Coronary artery (tissue), 2 donors: ENCODE measurements at regions not wholly inside any gene's neighbourhood (a gene's known extent, or its start where the extent isn't known, plus 50 kb on each side); places are given as distances from the start of the nearest gene placed in this dataset.
"Not testable (repeated sequence)": the region's sequence is repeated elsewhere in the genome, so short reads cannot be mapped to it uniquely, and the experiment has no call there.

ENCODE experiments used
- DNase-seq: peaks from one replicate; pipeline ENCODE4 v3.0.0-alpha.2; 2017; ENCODE audit warnings: low spot score
- H3K27ac ChIP-seq, 2 donors: fragments of 200-600 bp; sonication (generic); one replicate each; pipeline ENCODE4 v1.5.1; 2016 to 2019
- H3K4me3 ChIP-seq: fragments of 200-600 bp; sonication (generic); 2 replicates; pipeline ENCODE4 v1.5.1; 2016; ENCODE audit warnings: mild to moderate bottlenecking, moderate library complexity
- TF ChIP-seq, protein P1 (sequence below): fragments of 200-600 bp; sonication (generic); IDR thresholded peaks from one replicate; pipeline ENCODE4 v1.5.1; 2019; ENCODE audit warnings: antibody characterized with exemption

DNA sequence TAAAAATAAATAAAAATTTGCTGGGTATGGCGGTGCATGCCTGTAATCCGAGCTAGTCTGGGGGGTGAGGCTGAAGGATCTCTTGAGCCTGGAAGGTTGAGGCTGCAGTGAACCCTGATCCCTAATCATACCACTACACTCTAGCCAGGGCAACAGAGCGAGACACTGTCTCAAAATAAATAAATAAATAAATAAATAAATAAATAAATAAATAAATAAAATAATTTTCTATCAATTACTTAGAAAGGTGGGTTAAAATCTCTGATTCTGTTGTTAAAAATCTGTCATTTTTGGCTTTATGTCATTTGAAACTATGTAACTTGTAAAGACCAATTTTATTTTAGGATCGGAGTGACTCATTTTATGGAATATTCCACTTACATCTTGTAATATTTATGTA, 958.6 kb downstream of the NXPH1 start:
- TF ChIP-seq, protein P1, sequence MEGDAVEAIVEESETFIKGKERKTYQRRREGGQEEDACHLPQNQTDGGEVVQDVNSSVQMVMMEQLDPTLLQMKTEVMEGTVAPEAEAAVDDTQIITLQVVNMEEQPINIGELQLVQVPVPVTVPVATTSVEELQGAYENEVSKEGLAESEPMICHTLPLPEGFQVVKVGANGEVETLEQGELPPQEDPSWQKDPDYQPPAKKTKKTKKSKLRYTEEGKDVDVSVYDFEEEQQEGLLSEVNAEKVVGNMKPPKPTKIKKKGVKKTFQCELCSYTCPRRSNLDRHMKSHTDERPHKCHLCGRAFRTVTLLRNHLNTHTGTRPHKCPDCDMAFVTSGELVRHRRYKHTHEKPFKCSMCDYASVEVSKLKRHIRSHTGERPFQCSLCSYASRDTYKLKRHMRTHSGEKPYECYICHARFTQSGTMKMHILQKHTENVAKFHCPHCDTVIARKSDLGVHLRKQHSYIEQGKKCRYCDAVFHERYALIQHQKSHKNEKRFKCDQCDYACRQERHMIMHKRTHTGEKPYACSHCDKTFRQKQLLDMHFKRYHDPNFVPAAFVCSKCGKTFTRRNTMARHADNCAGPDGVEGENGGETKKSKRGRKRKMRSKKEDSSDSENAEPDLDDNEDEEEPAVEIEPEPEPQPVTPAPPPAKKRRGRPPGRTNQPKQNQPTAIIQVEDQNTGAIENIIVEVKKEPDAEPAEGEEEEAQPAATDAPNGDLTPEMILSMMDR, result no peak
- no peak for DNase-seq
- Histone ChIP-seq H3K4me3 (no peak overlapping the region), H3K27ac (no peak overlapping the region)

DNA sequence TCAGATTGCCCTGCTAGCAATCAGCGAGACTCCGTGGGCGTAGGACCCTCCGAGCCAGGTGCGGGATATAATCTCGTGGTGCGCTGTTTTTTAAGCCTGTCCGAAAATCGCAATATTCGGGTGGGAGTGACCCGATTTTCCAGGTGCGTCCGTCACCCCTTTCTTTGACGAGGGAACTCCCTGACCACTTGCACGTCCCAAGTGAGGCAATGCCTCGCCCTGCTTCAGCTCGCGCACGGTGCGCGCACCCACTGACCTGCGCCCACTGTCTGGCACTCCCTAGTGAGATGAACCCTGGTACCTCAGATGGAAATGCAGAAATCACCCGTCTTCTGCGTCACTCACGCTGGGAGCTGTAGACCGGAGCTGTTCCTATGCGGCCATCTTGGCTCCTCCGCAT, 971.0 kb downstream of the NXPH1 start:
- not testable (repeated sequence) for DNase-seq, H3K27ac ChIP-seq, H3K4me3 ChIP-seq

DNA sequence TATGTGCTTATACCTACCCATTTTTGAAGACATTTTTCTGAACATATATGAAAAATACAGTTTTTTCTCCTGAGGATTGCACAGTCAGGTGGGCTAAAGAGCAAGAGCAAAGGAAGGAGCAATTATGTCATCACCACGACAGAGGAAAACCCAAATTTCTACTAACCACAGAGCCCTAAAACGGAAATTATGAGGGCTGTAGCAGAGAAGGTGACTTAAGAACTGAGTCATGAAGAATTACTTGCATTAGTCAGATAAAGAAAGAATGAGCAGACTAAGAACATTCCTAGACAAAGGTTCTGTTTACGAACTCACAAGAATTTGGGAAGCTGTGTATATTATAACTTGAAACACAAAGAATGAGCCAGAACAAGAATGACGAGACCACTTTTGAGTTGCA, 974.4 kb downstream of the NXPH1 start:
- TF ChIP-seq, protein P1, result no peak
- no peak overlapping the region for H3K4me3 ChIP-seq
- H3K27ac ChIP-seq, result no peak overlapping the region
- no peak for DNase-seq

DNA sequence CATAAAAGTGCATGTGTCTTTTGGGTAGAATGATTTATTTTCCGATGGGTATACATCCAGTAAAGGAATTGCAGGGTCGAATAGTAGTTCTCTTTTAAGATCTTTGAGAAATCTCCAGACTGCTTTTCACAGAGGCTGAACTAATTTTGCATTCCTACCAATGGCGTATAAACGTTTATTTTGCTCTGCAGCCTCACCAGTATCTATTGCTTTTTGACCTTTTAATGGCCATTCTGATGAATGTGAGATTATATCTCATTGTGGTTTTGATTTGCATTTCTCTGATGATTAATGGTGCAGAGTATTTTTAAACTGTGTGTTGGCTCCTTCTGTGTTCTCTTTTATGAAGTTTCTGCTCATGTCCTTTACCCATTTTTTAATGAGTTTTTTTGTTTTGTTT, 1020.1 kb downstream of the NXPH1 start:
- TF ChIP-seq, protein P1, result no peak
- no peak overlapping the region for H3K4me3 ChIP-seq

DNA sequence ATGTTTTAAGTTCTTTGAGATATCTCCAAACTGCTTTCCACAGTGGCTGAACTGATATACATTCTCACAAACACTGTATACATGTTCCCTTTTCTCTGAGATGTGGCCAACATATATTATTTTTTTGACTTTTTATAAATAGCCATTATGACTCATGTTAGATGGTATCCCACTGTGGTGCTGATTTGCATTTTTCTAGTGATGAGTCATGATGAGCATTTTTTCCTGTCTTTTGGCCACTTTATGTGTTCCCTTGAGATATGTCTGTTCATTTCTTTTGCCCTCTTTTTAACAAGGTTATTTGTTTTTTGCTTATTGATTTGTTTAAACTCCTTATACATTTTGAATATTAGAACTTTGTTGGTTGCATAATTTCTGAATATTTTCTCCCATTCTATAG, 1055.1 kb downstream of the NXPH1 start:
- Histone ChIP-seq H3K4me3 (no peak overlapping the region), H3K27ac (no peak overlapping the region)
- no peak for DNase-seq
- TF ChIP-seq, protein P1, result no peak

More for the DNA sequence above, 1020.1 kb downstream of the NXPH1 start:
- no peak for DNase-seq
- no peak overlapping the region for H3K27ac ChIP-seq

DNA sequence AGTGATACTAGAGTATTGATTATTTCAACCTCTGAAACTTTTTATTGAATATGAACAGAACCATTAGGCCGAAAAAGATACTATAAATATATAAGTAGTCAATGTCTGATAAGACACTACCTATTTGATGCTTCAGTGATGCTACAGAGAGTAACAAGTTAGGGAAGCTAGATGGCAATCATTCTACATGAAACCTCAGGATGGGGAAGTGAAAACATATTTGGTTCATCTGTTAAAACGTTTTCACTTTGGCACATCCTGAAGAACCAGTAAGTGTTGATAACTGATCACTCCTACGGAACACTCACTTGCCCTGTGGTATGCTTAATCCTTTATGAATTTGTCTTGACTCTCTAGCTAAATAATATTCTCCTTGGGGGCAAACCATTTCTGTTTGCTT, 1064.9 kb downstream of the NXPH1 start:
- TF ChIP-seq, protein P1, result no peak
- DNase-seq, result no peak

DNA sequence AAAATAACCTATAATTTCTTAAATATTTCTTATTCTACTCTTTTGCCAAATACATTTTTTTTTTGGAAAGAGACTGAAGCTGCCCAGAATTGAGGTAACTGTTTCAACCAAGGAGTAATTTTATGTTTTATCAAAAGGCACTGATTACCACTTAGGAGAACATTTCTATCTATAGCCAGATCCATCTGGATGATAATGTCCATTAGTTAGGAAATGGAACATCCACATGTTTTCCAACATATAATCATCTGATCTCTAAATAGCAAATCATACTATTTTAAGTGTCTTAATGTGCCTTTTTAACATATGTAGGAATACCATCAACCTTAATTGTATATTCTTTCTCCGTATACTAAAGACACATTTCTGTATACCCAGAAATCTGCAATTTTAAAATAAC, 1068.9 kb downstream of the NXPH1 start:
- H3K4me3 ChIP-seq, result no peak overlapping the region
- H3K27ac ChIP-seq, result no peak overlapping the region
- DNase-seq, result no peak
- TF ChIP-seq, protein P1, result no peak

More for the DNA sequence above, 1064.9 kb downstream of the NXPH1 start:
- H3K27ac ChIP-seq, result no peak overlapping the region
- no peak overlapping the region for H3K4me3 ChIP-seq

DNA sequence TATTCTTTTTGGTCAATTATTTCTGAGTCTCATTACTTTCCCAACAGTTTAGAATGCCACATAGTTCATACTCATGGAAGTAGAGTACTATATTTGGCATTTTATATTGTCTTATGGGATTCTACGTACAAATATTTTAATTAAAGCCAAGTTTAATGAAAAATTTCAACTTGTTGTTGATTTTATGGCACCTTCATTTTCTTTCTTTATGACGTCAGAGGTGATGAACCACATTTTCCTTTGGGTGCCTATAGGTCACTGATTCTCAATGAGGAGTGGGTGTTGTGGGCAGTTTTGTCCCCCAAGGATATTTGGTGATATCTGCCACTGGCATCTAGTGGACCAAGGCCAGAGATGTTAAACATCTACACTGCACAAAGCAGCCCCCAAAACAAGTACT, 1071.3 kb downstream of the NXPH1 start:
- Histone ChIP-seq H3K4me3 (no peak overlapping the region), H3K27ac (no peak overlapping the region)
- TF ChIP-seq, protein P1, result no peak
- DNase-seq, result no peak
